ENCODE measurements at regions not wholly inside any gene's neighbourhood (a gene's known extent, or its start where the extent isn't known, plus 50 kb on each side); places are given as distances from the start of the nearest gene placed in this dataset. TPM values are rescaled to one million over a fixed set of nuclear protein-coding genes. Genes with fewer than 3 reads are reported as not detected.

DNA sequence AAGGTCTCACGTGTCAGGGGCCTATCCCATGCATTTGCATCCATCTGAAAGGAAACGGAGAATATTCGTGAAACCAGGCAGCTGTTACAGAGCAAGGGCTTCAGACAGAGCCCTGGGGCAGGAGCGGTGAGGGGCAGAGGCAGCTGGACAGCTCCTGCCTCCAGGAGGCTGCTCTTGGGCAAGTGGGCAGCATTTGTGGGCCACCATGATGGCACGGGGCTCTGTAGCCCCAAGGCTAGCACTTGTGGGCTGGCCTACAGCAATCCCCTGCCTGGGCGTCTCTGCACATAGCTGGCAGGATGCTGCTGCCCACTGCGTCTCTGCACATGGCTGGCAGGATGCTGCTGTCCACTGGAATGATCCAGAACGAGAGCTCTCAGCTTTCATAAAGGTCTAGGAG, 52.8 kb upstream of the PTMA start:
- CTCF ChIA-PET = interaction anchor here (0.6 to 2.2 kb wide), 8 partner anchors 8 to 56 kb away, joined by 3 to 8 read pairs (median 4); no protein-coding TSS in a partner anchor
- POLR2A ChIA-PET = interaction anchor here (0.7 to 1.3 kb wide), 3 partner anchors 14 to 36 kb away, joined by 3 to 11 read pairs (median 5); no protein-coding TSS in a partner anchor
- TF ChIP-seq EZH2 (IDR thresholded peaks at IDR 0.05; ENCODE audit: borderline replicate concordance, insufficient read depth, low read depth, low read length, poor library complexity, severe bottlenecking) = no peak
- no peak for TF ChIP-seq CTCF (IDR thresholded peaks at IDR 0.05)
- Histone ChIP-seq H3K27ac (ENCODE audit: low read length in 2 of 2) (no peak overlapping the region), H2AFZ (ENCODE audit: insufficient read depth, low read depth, low read length, poor library complexity, severe bottlenecking) (no peak overlapping the region), H3K4me3 (ENCODE audit: control extremely low read depth in 1 of 5, extremely low read depth in 1 of 5, insufficient read depth in 1 of 5, low read depth in 2 of 5, low read length in 4 of 5) (no peak overlapping the region), H3K4me2 (replicated peaks; ENCODE audit: low read depth, low read length, poor library complexity, severe bottlenecking) (no peak overlapping the region), H4K20me1 (ENCODE audit: control insufficient read depth, insufficient read depth, low read length, poor library complexity, severe bottlenecking) (no peaks in the 10 kb centered on the region), H3K9ac (ENCODE audit: low read length) (no peak overlapping the region), H3K4me1 (ENCODE audit: control insufficient read depth in 2 of 2, insufficient read depth in 2 of 2, low read length in 2 of 2) (no peaks in the 10 kb centered on the region), H3K79me2 (ENCODE audit: control insufficient read depth, insufficient read depth, low read length) (no peaks in the 10 kb centered on the region), H3K36me3 (replicated peaks in 1 of 2; ENCODE audit: control extremely low read depth in 1 of 2, control insufficient read depth in 1 of 2, extremely low read depth in 1 of 2, insufficient read depth in 2 of 2, low read length in 1 of 2) (no peaks in the 10 kb centered on the region), H3K27me3 (replicated peaks in 1 of 4; ENCODE audit: control extremely low read depth in 1 of 4, control insufficient read depth in 3 of 4, insufficient read depth in 4 of 4, low read length in 3 of 4) (no peaks in the 10 kb centered on the region), H3K9me3 (ENCODE audit: control extremely low read depth in 1 of 3, control insufficient read depth in 2 of 3, insufficient read depth in 1 of 3, low read length in 2 of 3) (peaks cover 0 to 5% (median 0%) of the 10 kb centered on the region in 3 donors)
- H3K4me3 Mint-ChIP-seq = no peak overlapping the region
- H3K27me3 Mint-ChIP-seq = no peaks in the 10 kb centered on the region
- DNase-seq (no peak), ATAC-seq (ENCODE audit: low read depth) (no peak)
- H3K9me3 Mint-ChIP-seq (ENCODE audit: insufficient read depth) = no peaks in the 10 kb centered on the region
- 94% methylated on average over 8 of the region's 8 CpGs for WGBS (ENCODE audit: insufficient coverage)
- intact Hi-C loops (cut with micrococcal nuclease) = no loop called here
- H3K27ac Mint-ChIP-seq = no peak overlapping the region
- H3K4me1 Mint-ChIP-seq = peaks cover 4% of the 10 kb centered on the region

GRCh38 chr2:231655894-231656293, 52.4 kb upstream of the PTMA start:
- Mint-ChIP-seq H3K9me3 (ENCODE audit: insufficient read depth) (no peaks in the 10 kb centered on the region), H3K4me3 (no peak overlapping the region), H3K4me1 (peaks cover 8% of the 10 kb centered on the region), H3K27ac (no peak overlapping the region), H3K27me3 (no peaks in the 10 kb centered on the region)
- Histone ChIP-seq H3K9me3 (ENCODE audit: control extremely low read depth in 1 of 3, control insufficient read depth in 2 of 3, insufficient read depth in 1 of 3, low read length in 2 of 3) (peaks cover 0 to 5% (median 0%) of the 10 kb centered on the region in 3 donors), H3K36me3 (replicated peaks in 1 of 2; ENCODE audit: control extremely low read depth in 1 of 2, control insufficient read depth in 1 of 2, extremely low read depth in 1 of 2, insufficient read depth in 2 of 2, low read length in 1 of 2) (no peaks in the 10 kb centered on the region), H3K27ac (ENCODE audit: low read length in 2 of 2) (no peak overlapping the region), H3K9ac (ENCODE audit: low read length) (no peak overlapping the region), H4K20me1 (ENCODE audit: control insufficient read depth, insufficient read depth, low read length, poor library complexity, severe bottlenecking) (no peaks in the 10 kb centered on the region), H3K79me2 (ENCODE audit: control insufficient read depth, insufficient read depth, low read length) (no peaks in the 10 kb centered on the region), H3K4me2 (replicated peaks; ENCODE audit: low read depth, low read length, poor library complexity, severe bottlenecking) (no peak overlapping the region), H2AFZ (ENCODE audit: insufficient read depth, low read depth, low read length, poor library complexity, severe bottlenecking) (no peak overlapping the region), H3K4me1 (ENCODE audit: control insufficient read depth in 2 of 2, insufficient read depth in 2 of 2, low read length in 2 of 2) (peaks cover 0 to under 1% of the 10 kb centered on the region in 2 donors), H3K27me3 (replicated peaks in 1 of 4; ENCODE audit: control extremely low read depth in 1 of 4, control insufficient read depth in 3 of 4, insufficient read depth in 4 of 4, low read length in 3 of 4) (no peaks in the 10 kb centered on the region), H3K4me3 (ENCODE audit: control extremely low read depth in 1 of 5, extremely low read depth in 1 of 5, insufficient read depth in 1 of 5, low read depth in 2 of 5, low read length in 4 of 5) (no peak overlapping the region)
- TF ChIP-seq EZH2 (IDR thresholded peaks at IDR 0.05; ENCODE audit: borderline replicate concordance, insufficient read depth, low read depth, low read length, poor library complexity, severe bottlenecking) (no peak), CTCF (IDR thresholded peaks at IDR 0.05) (no peak)
- DNase-seq (no peak), ATAC-seq (ENCODE audit: low read depth) (no peak)
- WGBS (ENCODE audit: insufficient coverage) = 100% methylated on average over 3 of the region's 6 CpGs
- CTCF ChIA-PET = interaction anchor here (0.7 to 2.2 kb wide), 7 partner anchors 9 to 56 kb away, joined by 3 to 8 read pairs (median 4); no protein-coding TSS in a partner anchor
- POLR2A ChIA-PET = interaction anchor here (0.7 to 1.3 kb wide), 3 partner anchors 14 to 37 kb away, joined by 3 to 11 read pairs (median 5); no protein-coding TSS in a partner anchor
- intact Hi-C loops (cut with micrococcal nuclease) = no loop called here

Small RNA genes lying in the stretch of these regions (small RNA-seq; reads per million reads assigned to genes)
- gene RN7SL499P (ENCODE audit: insufficient read length, low read depth, low replicate concordance) = not detected
